ENCODE measurements at regions not wholly inside any gene's neighbourhood (a gene's known extent, or its start where the extent isn't known, plus 50 kb on each side); places are given as distances from the start of the nearest gene placed in this dataset.

- Histone ChIP-seq H3K9me3 (ENCODE audit: control extremely low read depth in 1 of 3, control insufficient read depth in 2 of 3, insufficient read depth in 1 of 3, low read length in 2 of 3) (no peaks in the 10 kb centered on the region), H3K4me1 (ENCODE audit: control insufficient read depth in 2 of 2, insufficient read depth in 2 of 2, low read length in 2 of 2) (peaks cover 4 to 12% of the 10 kb centered on the region in 2 donors), H2AFZ (ENCODE audit: insufficient read depth, low read depth, low read length, poor library complexity, severe bottlenecking) (no peak overlapping the region), H3K27ac (ENCODE audit: low read length in 2 of 2) (no peak overlapping the region), H4K20me1 (ENCODE audit: control insufficient read depth, insufficient read depth, low read length, poor library complexity, severe bottlenecking) (no peaks in the 10 kb centered on the region), H3K9ac (ENCODE audit: low read length) (no peak overlapping the region), H3K36me3 (replicated peaks in 1 of 2; ENCODE audit: control extremely low read depth in 1 of 2, control insufficient read depth in 1 of 2, extremely low read depth in 1 of 2, insufficient read depth in 2 of 2, low read length in 1 of 2) (no peaks in the 10 kb centered on the region), H3K4me2 (replicated peaks; ENCODE audit: low read depth, low read length, poor library complexity, severe bottlenecking) (no peak overlapping the region), H3K4me3 (ENCODE audit: control extremely low read depth in 1 of 5, extremely low read depth in 1 of 5, insufficient read depth in 1 of 5, low read depth in 2 of 5, low read length in 4 of 5) (no peak overlapping the region), H3K27me3 (replicated peaks in 1 of 4; ENCODE audit: control extremely low read depth in 1 of 4, control insufficient read depth in 3 of 4, insufficient read depth in 4 of 4, low read length in 3 of 4) (no peaks in the 10 kb centered on the region), H3K79me2 (ENCODE audit: control insufficient read depth, insufficient read depth, low read length) (no peaks in the 10 kb centered on the region)
- Mint-ChIP-seq H3K27ac (no peak overlapping the region), H3K4me1 (peaks cover 24% of the 10 kb centered on the region), H3K27me3 (no peaks in the 10 kb centered on the region), H3K4me3 (no peak overlapping the region), H3K9me3 (ENCODE audit: insufficient read depth) (no peaks in the 10 kb centered on the region)
- ATAC-seq (ENCODE audit: low read depth), result no peak
- 100% methylated on average over 2 of the region's 4 CpGs for WGBS (ENCODE audit: insufficient coverage)
- no peak for DNase-seq
- intact Hi-C loops (cut with micrococcal nuclease), result loop anchor here (5.0 kb wide), 1 partner anchor 34 kb away; no protein-coding TSS in a partner anchor
- ChIA-PET CTCF (no interaction called here), POLR2A (no interaction called here)
- no peak for TF ChIP-seq EZH2 (IDR thresholded peaks at IDR 0.05; ENCODE audit: borderline replicate concordance, insufficient read depth, low read depth, low read length, poor library complexity, severe bottlenecking)
- TF ChIP-seq CTCF (IDR thresholded peaks at IDR 0.05), result no peak
Observed at GRCh38 chr5:124071039-124071438, 559.1 kb downstream of the CSNK1G3 start.

GRCh38 chr5:124065508-124065907 is 553.5 kb downstream of the CSNK1G3 start:
- no peaks in the 10 kb centered on the region for H3K4me1 ChIP-seq (ENCODE audit: control insufficient read depth in 2 of 2, insufficient read depth in 2 of 2, low read length in 2 of 2)
- no peaks in the 10 kb centered on the region for H3K36me3 ChIP-seq (replicated peaks in 1 of 2; ENCODE audit: control extremely low read depth in 1 of 2, control insufficient read depth in 1 of 2, extremely low read depth in 1 of 2, insufficient read depth in 2 of 2, low read length in 1 of 2)
- H3K9me3 ChIP-seq (ENCODE audit: control extremely low read depth in 1 of 3, control insufficient read depth in 2 of 3, insufficient read depth in 1 of 3, low read length in 2 of 3), result no peaks in the 10 kb centered on the region
- H4K20me1 ChIP-seq (ENCODE audit: control insufficient read depth, insufficient read depth, low read length, poor library complexity, severe bottlenecking), result no peaks in the 10 kb centered on the region
- intact Hi-C loops (cut with micrococcal nuclease), result no loop called here
- Mint-ChIP-seq H3K27ac (no peak overlapping the region), H3K4me1 (peaks cover 3% of the 10 kb centered on the region), H3K4me3 (no peak overlapping the region), H3K9me3 (ENCODE audit: insufficient read depth) (peaks cover 3% of the 10 kb centered on the region), H3K27me3 (no peaks in the 10 kb centered on the region)
- no peak overlapping the region for H3K27ac ChIP-seq (ENCODE audit: low read length in 2 of 2)
- no peak overlapping the region for H3K4me2 ChIP-seq (replicated peaks; ENCODE audit: low read depth, low read length, poor library complexity, severe bottlenecking)
- H3K4me3 ChIP-seq (ENCODE audit: control extremely low read depth in 1 of 5, extremely low read depth in 1 of 5, insufficient read depth in 1 of 5, low read depth in 2 of 5, low read length in 4 of 5), result no peak overlapping the region
- 100% methylated on average over 1 of the region's 2 CpGs for WGBS (ENCODE audit: insufficient coverage)
- TF ChIP-seq EZH2 (IDR thresholded peaks at IDR 0.05; ENCODE audit: borderline replicate concordance, insufficient read depth, low read depth, low read length, poor library complexity, severe bottlenecking) (no peak), CTCF (IDR thresholded peaks at IDR 0.05) (no peak)
- ChIA-PET CTCF (no interaction called here), POLR2A (no interaction called here)
- no peaks in the 10 kb centered on the region for H3K79me2 ChIP-seq (ENCODE audit: control insufficient read depth, insufficient read depth, low read length)
- DNase-seq, result no peak
- H3K27me3 ChIP-seq (replicated peaks in 1 of 4; ENCODE audit: control extremely low read depth in 1 of 4, control insufficient read depth in 3 of 4, insufficient read depth in 4 of 4, low read length in 3 of 4), result no peaks in the 10 kb centered on the region
- ATAC-seq (ENCODE audit: low read depth), result no peak
- H2AFZ ChIP-seq (ENCODE audit: insufficient read depth, low read depth, low read length, poor library complexity, severe bottlenecking), result no peak overlapping the region
- no peak overlapping the region for H3K9ac ChIP-seq (ENCODE audit: low read length)
